OCI-LY1 (cell line): ENCODE measurements at regions not wholly inside any gene's neighbourhood (a gene's known extent, or its start where the extent isn't known, plus 50 kb on each side); places are given as distances from the start of the nearest gene placed in this dataset.

Experiments used
- EZH2 ChIP-seq: fragments of 200-600 bp; sonication (generic), shearing (Covaris generic); IDR thresholded peaks from 2 replicates; pipeline ENCODE4 v1.8.0; 2017; ENCODE audit warnings: borderline replicate concordance, mixed run types, mild to moderate bottlenecking, antibody characterized with exemption, low read length, moderate library complexity, mixed read lengths
- TF ChIP-seq, protein P1 (sequence below): fragments of 200-600 bp; sonication (generic), shearing (Covaris generic); IDR thresholded peaks from 2 replicates; pipeline ENCODE4 v1.5.1; 2017; ENCODE audit warnings: mild to moderate bottlenecking, antibody characterized with exemption, low read length, moderate library complexity, mixed read lengths

GRCh38 chrX:74250574-74250973, 53.4 kb upstream of the ZCCHC13 start:
- TF ChIP-seq, protein P1, sequence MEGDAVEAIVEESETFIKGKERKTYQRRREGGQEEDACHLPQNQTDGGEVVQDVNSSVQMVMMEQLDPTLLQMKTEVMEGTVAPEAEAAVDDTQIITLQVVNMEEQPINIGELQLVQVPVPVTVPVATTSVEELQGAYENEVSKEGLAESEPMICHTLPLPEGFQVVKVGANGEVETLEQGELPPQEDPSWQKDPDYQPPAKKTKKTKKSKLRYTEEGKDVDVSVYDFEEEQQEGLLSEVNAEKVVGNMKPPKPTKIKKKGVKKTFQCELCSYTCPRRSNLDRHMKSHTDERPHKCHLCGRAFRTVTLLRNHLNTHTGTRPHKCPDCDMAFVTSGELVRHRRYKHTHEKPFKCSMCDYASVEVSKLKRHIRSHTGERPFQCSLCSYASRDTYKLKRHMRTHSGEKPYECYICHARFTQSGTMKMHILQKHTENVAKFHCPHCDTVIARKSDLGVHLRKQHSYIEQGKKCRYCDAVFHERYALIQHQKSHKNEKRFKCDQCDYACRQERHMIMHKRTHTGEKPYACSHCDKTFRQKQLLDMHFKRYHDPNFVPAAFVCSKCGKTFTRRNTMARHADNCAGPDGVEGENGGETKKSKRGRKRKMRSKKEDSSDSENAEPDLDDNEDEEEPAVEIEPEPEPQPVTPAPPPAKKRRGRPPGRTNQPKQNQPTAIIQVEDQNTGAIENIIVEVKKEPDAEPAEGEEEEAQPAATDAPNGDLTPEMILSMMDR, result no peak
- TF ChIP-seq EZH2, result no peak
